ENCODE measurements at regions not wholly inside any gene's neighbourhood (a gene's known extent, or its start where the extent isn't known, plus 50 kb on each side); places are given as distances from the start of the nearest gene placed in this dataset.

GRCh38 chr9:99693888-99694287, 127.8 kb upstream of the NR4A3 start:
- peaks cover 12% of the 10 kb centered on the region for H3K9me3 Mint-ChIP-seq
- POLR2A ChIA-PET: no interaction called here
- H3K4me1 Mint-ChIP-seq: peaks cover 5% of the 10 kb centered on the region
- CTCF ChIA-PET: interaction anchor here (0.6 kb wide), 1 partner anchor 96 kb away, joined by 3 read pairs; no protein-coding TSS in a partner anchor
- no peaks in the 10 kb centered on the region for H3K27me3 Mint-ChIP-seq (ENCODE audit: low read depth)
- no peak overlapping the region for H3K27ac Mint-ChIP-seq
- ATAC-seq (no peak), DNase-seq (ENCODE audit: low spot score) (no peak)
- TF ChIP-seq KAT7 (CRISPR knock-in tag; IDR thresholded peaks at IDR 0.05; ENCODE audit: borderline replicate concordance): no peak
- TF ChIP-seq CBFB (CRISPR knock-in tag; IDR thresholded peaks at IDR 0.05; ENCODE audit: low read depth): no peak
- no peak for TF ChIP-seq TEAD4 (CRISPR knock-in tag; IDR thresholded peaks at IDR 0.05)
- no peak for TF ChIP-seq FOXP1 (CRISPR knock-in tag; IDR thresholded peaks at IDR 0.05; ENCODE audit: borderline replicate concordance)
- TF ChIP-seq, protein P1, sequence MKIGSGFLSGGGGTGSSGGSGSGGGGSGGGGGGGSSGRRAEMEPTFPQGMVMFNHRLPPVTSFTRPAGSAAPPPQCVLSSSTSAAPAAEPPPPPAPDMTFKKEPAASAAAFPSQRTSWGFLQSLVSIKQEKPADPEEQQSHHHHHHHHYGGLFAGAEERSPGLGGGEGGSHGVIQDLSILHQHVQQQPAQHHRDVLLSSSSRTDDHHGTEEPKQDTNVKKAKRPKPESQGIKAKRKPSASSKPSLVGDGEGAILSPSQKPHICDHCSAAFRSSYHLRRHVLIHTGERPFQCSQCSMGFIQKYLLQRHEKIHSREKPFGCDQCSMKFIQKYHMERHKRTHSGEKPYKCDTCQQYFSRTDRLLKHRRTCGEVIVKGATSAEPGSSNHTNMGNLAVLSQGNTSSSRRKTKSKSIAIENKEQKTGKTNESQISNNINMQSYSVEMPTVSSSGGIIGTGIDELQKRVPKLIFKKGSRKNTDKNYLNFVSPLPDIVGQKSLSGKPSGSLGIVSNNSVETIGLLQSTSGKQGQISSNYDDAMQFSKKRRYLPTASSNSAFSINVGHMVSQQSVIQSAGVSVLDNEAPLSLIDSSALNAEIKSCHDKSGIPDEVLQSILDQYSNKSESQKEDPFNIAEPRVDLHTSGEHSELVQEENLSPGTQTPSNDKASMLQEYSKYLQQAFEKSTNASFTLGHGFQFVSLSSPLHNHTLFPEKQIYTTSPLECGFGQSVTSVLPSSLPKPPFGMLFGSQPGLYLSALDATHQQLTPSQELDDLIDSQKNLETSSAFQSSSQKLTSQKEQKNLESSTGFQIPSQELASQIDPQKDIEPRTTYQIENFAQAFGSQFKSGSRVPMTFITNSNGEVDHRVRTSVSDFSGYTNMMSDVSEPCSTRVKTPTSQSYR (CRISPR knock-in tag; IDR thresholded peaks at IDR 0.05): no peak
- TF ChIP-seq SMAD3 (CRISPR knock-in tag; IDR thresholded peaks at IDR 0.05; ENCODE audit: borderline replicate concordance): no peak
- no peak for TF ChIP-seq ZNF219 (CRISPR knock-in tag; IDR thresholded peaks at IDR 0.05; ENCODE audit: borderline replicate concordance)
- no peak for TF ChIP-seq GTF2I (CRISPR knock-in tag; conservative IDR thresholded peaks at IDR 0.05)
- TF ChIP-seq, protein P2, sequence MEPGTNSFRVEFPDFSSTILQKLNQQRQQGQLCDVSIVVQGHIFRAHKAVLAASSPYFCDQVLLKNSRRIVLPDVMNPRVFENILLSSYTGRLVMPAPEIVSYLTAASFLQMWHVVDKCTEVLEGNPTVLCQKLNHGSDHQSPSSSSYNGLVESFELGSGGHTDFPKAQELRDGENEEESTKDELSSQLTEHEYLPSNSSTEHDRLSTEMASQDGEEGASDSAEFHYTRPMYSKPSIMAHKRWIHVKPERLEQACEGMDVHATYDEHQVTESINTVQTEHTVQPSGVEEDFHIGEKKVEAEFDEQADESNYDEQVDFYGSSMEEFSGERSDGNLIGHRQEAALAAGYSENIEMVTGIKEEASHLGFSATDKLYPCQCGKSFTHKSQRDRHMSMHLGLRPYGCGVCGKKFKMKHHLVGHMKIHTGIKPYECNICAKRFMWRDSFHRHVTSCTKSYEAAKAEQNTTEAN (CRISPR knock-in tag; IDR thresholded peaks at IDR 0.05): no peak
- TF ChIP-seq, protein P3, sequence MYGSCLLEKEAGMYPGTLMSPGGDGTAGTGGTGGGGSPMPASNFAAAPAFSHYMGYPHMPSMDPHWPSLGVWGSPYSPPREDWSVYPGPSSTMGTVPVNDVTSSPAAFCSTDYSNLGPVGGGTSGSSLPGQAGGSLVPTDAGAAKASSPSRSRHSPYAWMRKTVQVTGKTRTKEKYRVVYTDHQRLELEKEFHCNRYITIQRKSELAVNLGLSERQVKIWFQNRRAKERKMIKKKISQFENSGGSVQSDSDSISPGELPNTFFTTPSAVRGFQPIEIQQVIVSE (CRISPR knock-in tag; IDR thresholded peaks at IDR 0.05; ENCODE audit: borderline replicate concordance): no peak
- no peak for TF ChIP-seq ZNF532 (CRISPR knock-in tag; IDR thresholded peaks at IDR 0.05; ENCODE audit: borderline replicate concordance)
- TF ChIP-seq ZNF671 (CRISPR knock-in tag; IDR thresholded peaks at IDR 0.05): no peak
- no peak for TF ChIP-seq ZNF232 (CRISPR knock-in tag; IDR thresholded peaks at IDR 0.05)
- TF ChIP-seq USF1 (CRISPR knock-in tag; IDR thresholded peaks at IDR 0.05): no peak
- no peak for TF ChIP-seq PRDM15 (CRISPR knock-in tag; IDR thresholded peaks at IDR 0.05)
- no peak for TF ChIP-seq NR2C2 (CRISPR knock-in tag; IDR thresholded peaks at IDR 0.05)
- TF ChIP-seq HMGA2 (CRISPR knock-in tag; IDR thresholded peaks at IDR 0.05): no peak
- TF ChIP-seq GABPB1 (CRISPR knock-in tag; IDR thresholded peaks at IDR 0.05): no peak
- TF ChIP-seq, protein P4, sequence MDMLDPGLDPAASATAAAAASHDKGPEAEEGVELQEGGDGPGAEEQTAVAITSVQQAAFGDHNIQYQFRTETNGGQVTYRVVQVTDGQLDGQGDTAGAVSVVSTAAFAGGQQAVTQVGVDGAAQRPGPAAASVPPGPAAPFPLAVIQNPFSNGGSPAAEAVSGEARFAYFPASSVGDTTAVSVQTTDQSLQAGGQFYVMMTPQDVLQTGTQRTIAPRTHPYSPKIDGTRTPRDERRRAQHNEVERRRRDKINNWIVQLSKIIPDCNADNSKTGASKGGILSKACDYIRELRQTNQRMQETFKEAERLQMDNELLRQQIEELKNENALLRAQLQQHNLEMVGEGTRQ (CRISPR knock-in tag; IDR thresholded peaks at IDR 0.05): no peak
- no peak for TF ChIP-seq ZNF423 (CRISPR knock-in tag; IDR thresholded peaks at IDR 0.05)
- H3K36me3 Mint-ChIP-seq: peaks cover 9% of the 10 kb centered on the region; the same call in 1 of the 2 replicates
- H3K4me3 Mint-ChIP-seq: no peak overlapping the region

Data from WTC11 (cell line).